OCI-LY1 (cell line): ENCODE measurements at regions not wholly inside any gene's neighbourhood (a gene's known extent, or its start where the extent isn't known, plus 50 kb on each side); places are given as distances from the start of the nearest gene placed in this dataset.
"Not testable (repeated sequence)": the region's sequence is repeated elsewhere in the genome, so short reads cannot be mapped to it uniquely, and the experiment has no call there.

Experiments used
- H2AFZ ChIP-seq: fragments of 200-600 bp; sonication (generic), shearing (Covaris generic); 2 replicates; pipeline ENCODE4 v1.6.0; 2014; ENCODE audit warnings: antibody characterized with exemption, mild to moderate bottlenecking, low read length
- H3F3A ChIP-seq: fragments of 200-600 bp; sonication (generic), shearing (Covaris generic); 2 replicates; pipeline ENCODE4 v1.6.0; 2014; ENCODE audit warnings: mild to moderate bottlenecking, antibody characterized with exemption, low read length, moderate library complexity; ENCODE audit not compliant: insufficient read depth
- H3K27ac ChIP-seq: fragments of 200-600 bp; sonication (generic); 2 replicates; pipeline ENCODE4 v1.5.1; 2014; ENCODE audit warnings: low read length, mixed run types, mild to moderate bottlenecking, low read depth; ENCODE audit not compliant: poor library complexity, severe bottlenecking
- H3K27me3 ChIP-seq: fragments of 200-600 bp; sonication (generic); 2 replicates; pipeline ENCODE4 v1.6.0; 2014; ENCODE audit warnings: antibody characterized with exemption, mild to moderate bottlenecking, low read length, moderate library complexity; ENCODE audit not compliant: insufficient read depth
- H3K36me3 ChIP-seq: fragments of 200-600 bp; sonication (generic); 2 replicates; pipeline ENCODE4 v1.6.1; 2014; ENCODE audit warnings: mild to moderate bottlenecking, antibody characterized with exemption, low read length, moderate library complexity, mixed read lengths; ENCODE audit not compliant: insufficient read depth
- H3K4me1 ChIP-seq: fragments of 200-600 bp; sonication (generic); 2 replicates; pipeline ENCODE4 v1.5.1; 2014; ENCODE audit warnings: mild to moderate bottlenecking, low read length, moderate library complexity; ENCODE audit not compliant: insufficient read depth, severe bottlenecking
- H3K4me2 ChIP-seq: fragments of 200-600 bp; sonication (generic), shearing (Covaris generic); 2 replicates; pipeline ENCODE4 v1.6.1; 2014; ENCODE audit warnings: low read length
- H3K4me3 ChIP-seq: fragments of 200-600 bp; sonication (generic); 2 replicates; pipeline ENCODE4 v1.5.1; 2014; ENCODE audit warnings: low read length, low read depth, mild to moderate bottlenecking, mixed read lengths; ENCODE audit not compliant: poor library complexity, severe bottlenecking
- H3K79me2 ChIP-seq: fragments of 200-600 bp; shearing (Covaris generic); 2 replicates; pipeline ENCODE4 v1.6.1; 2016; ENCODE audit warnings: mixed run types, low read length, mixed read lengths; ENCODE audit not compliant: insufficient read depth
- H3K9ac ChIP-seq: fragments of 200-600 bp; sonication (generic), shearing (Covaris generic); 2 replicates; pipeline ENCODE4 v1.6.1; 2014; ENCODE audit warnings: mild to moderate bottlenecking, low read length, mixed read lengths
- H3K9me2 ChIP-seq: fragments of 200-600 bp; sonication (generic), shearing (Covaris generic); 2 replicates; pipeline ENCODE4 v1.6.1; 2014; ENCODE audit warnings: low read depth, mild to moderate bottlenecking, low read length, mixed read lengths
- H3K9me3 ChIP-seq: fragments of 200-600 bp; shearing (Covaris generic); 2 replicates; pipeline ENCODE4 v1.6.1; 2014; ENCODE audit warnings: low read length, mixed read lengths
- H4K20me1 ChIP-seq: fragments of 200-600 bp; sonication (generic), shearing (Covaris generic); 2 replicates; pipeline ENCODE4 v1.6.0; 2016; ENCODE audit warnings: mild to moderate bottlenecking, low read length; ENCODE audit not compliant: insufficient read depth
- CTCF ChIP-seq: fragments of 200-600 bp; sonication (generic), shearing (Covaris generic); IDR thresholded peaks from 2 replicates; pipeline ENCODE4 v1.5.1; 2017; ENCODE audit warnings: mild to moderate bottlenecking, antibody characterized with exemption, low read length, moderate library complexity, mixed read lengths
- EZH2 ChIP-seq: fragments of 200-600 bp; sonication (generic), shearing (Covaris generic); IDR thresholded peaks from 2 replicates; pipeline ENCODE4 v1.8.0; 2017; ENCODE audit warnings: borderline replicate concordance, mixed run types, mild to moderate bottlenecking, antibody characterized with exemption, low read length, moderate library complexity, mixed read lengths

DNA sequence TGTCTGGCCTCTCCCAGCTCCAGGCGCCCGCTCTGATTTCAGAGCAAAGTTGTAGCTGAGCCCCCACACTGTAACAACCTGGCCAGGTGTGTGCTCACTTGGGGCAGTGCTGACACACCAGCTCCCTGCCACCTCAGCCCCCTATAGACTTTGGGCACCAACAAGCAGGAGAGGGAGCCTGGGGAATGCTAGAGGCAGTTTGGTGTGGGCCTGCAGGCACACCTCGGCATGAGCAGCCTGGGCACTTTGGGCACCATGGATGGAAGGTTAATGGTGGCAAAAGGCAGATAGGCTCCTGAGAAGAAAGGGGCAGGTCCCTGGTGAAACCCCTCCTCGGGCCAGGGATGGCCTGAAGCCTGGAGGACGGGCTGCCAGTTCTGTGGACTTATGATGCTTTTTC lies 212.7 kb upstream of the GNAI1 start:
- H3K9me2 ChIP-seq, result no peaks in the 10 kb centered on the region
- H3K9ac ChIP-seq, result no peak overlapping the region
- H3K27ac ChIP-seq, result no peak overlapping the region
- H3K4me1 ChIP-seq, result no peaks in the 10 kb centered on the region
- H3K79me2 ChIP-seq, result no peaks in the 10 kb centered on the region
- H3K27me3 ChIP-seq, result no peaks in the 10 kb centered on the region; the same call in 1 of the 2 replicates
- H3K36me3 ChIP-seq, result no peaks in the 10 kb centered on the region
- no peak overlapping the region for H3K4me2 ChIP-seq
- no peak for TF ChIP-seq CTCF
- TF ChIP-seq EZH2, result no peak
- no peaks in the 10 kb centered on the region for H3F3A ChIP-seq
- H3K4me3 ChIP-seq, result no peak overlapping the region
- no peaks in the 10 kb centered on the region for H4K20me1 ChIP-seq
- no peak overlapping the region for H2AFZ ChIP-seq
- no peaks in the 10 kb centered on the region for H3K9me3 ChIP-seq

GRCh38 chr7:79918632-79919031 lies 216.0 kb upstream of the GNAI1 start:
- H3F3A ChIP-seq, H3K79me2 ChIP-seq, H4K20me1 ChIP-seq, H3K4me3 ChIP-seq, H3K4me1 ChIP-seq, H3K4me2 ChIP-seq, H3K9me2 ChIP-seq, H3K27me3 ChIP-seq, H3K36me3 ChIP-seq, H3K9ac ChIP-seq, H2AFZ ChIP-seq, H3K27ac ChIP-seq, H3K9me3 ChIP-seq: not testable (repeated sequence)

GRCh38 chr7:79915346-79915745 lies 219.3 kb upstream of the GNAI1 start:
- not testable (repeated sequence) for H3K27me3 ChIP-seq, H2AFZ ChIP-seq, H3K4me1 ChIP-seq, H3K79me2 ChIP-seq, H3K4me2 ChIP-seq, H3K27ac ChIP-seq, H3K9me3 ChIP-seq, H3K9me2 ChIP-seq, H3F3A ChIP-seq, H3K36me3 ChIP-seq, H3K9ac ChIP-seq, H4K20me1 ChIP-seq, H3K4me3 ChIP-seq

- no peak overlapping the region for H3K4me2 ChIP-seq
- H3K27me3 ChIP-seq, result no peaks in the 10 kb centered on the region
- H3K9me3 ChIP-seq, result no peaks in the 10 kb centered on the region
- H3F3A ChIP-seq, result no peaks in the 10 kb centered on the region
- TF ChIP-seq EZH2 (no peak), CTCF (no peak)
- no peaks in the 10 kb centered on the region for H3K79me2 ChIP-seq
- H3K4me1 ChIP-seq, result no peaks in the 10 kb centered on the region
- no peak overlapping the region for H3K27ac ChIP-seq
- H3K36me3 ChIP-seq, result no peaks in the 10 kb centered on the region
- H3K4me3 ChIP-seq, result no peak overlapping the region
- H2AFZ ChIP-seq, result no peak overlapping the region
- H3K9ac ChIP-seq, result no peak overlapping the region
- H3K9me2 ChIP-seq, result no peaks in the 10 kb centered on the region; the same call in 1 of the 2 replicates
- H4K20me1 ChIP-seq, result no peaks in the 10 kb centered on the region
Measured at GRCh38 chr7:79912213-79912633, 222.4 kb upstream of the GNAI1 start.
